ENCODE measurements at regions not wholly inside any gene's neighbourhood (a gene's known extent, or its start where the extent isn't known, plus 50 kb on each side); places are given as distances from the start of the nearest gene placed in this dataset.
"Not testable (repeated sequence)": the region's sequence is repeated elsewhere in the genome, so short reads cannot be mapped to it uniquely, and the experiment has no call there.

DNA sequence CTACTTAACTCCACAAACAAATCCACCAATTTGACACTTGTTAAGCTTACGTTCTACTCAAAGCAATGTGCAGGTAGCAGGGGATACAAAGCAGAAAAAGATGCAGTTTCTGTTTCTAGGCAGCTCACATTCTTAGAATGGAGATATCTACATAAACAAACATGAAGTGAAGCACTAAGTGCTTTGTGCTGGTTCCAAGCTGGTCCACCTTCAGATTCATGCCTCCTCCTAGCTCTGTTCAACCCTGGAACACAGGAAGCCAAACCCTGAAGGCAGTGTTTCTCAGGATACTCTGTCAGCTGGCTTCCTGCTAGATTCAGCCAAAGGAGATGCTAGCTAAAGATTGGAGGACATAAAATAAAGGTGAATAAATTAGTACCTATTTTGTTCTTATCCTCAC is 55.3 kb upstream of the NOL4 start:
- DNase-seq, result no peak

DNA sequence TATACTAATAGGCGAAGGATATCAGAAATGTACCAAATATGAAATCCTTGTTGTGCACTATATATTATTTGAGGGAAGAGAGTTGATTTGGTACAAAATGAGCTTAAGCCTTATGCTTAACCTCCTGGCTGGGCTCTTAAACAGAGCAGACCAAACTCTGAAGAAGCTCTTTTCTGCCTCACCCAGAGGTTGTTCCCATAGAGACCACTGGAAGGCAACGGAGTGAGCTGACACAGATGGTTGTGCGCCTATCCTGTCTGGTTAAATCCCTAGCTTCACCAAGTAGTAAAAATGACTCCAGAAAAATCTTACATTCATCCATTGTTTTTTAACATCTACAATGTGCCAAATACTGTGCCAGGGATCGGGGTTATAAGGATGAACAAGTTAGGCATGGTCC is 55.9 kb upstream of the NOL4 start:
- DNase-seq, result no peak

DNA sequence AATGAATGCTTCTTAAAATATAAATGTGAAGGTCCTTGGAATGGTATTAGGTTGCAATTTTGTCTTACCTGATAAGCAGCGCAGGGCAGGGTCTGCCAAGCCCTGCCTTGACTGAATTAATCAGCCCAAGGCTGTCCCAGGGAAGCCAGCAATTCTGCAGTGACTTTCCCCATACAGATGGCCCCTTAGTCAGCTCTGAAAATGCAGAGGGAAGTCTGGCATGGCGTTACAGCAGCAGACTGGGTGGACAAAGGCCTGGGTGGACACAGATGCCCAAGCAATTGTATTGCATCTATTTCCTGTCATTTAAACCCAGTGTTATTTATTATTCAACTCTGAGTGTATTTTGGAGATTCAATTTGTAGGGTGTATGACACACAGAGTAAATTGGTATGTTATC is 56.6 kb upstream of the NOL4 start:
- DNase-seq, result no peak

DNA sequence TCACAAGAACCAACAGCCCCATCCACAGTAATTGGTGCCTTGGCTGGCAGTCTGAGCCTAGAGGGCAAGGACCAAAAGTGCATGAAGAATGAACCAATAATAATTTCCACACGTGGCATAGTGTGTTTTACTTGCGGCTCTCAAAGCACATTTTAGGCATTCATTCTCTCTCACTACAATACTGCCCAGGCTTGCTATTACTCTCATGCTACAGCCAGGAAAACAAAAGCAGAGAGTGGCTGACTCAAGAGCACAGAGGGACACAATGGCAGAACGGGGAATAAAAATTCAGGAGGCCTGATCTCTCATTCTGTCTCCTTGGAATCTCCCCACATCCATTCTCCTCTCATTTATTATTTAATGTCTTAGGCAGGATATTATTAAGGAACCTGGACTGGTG is 57.0 kb upstream of the NOL4 start:
- no peak for DNase-seq

DNA sequence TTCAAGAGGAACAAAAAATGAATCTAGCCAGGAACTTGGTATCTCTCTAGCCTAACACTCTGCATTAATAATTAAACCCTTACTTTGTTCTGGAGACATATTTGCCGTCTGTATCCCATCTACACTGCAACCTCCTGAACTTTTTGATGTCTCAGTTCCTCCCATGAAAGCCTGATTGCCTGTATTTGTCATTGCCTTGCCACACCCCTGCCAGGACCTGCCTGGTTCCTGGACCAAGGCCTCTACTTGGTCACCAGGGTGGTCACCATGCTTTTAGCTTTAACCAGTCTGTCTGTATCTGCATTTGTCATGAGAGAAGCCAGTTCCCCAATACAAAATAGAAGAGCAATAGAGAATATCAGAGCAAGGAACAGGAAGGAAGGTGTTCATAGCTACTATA is 58.8 kb upstream of the NOL4 start:
- DNase-seq, result no peak

DNA sequence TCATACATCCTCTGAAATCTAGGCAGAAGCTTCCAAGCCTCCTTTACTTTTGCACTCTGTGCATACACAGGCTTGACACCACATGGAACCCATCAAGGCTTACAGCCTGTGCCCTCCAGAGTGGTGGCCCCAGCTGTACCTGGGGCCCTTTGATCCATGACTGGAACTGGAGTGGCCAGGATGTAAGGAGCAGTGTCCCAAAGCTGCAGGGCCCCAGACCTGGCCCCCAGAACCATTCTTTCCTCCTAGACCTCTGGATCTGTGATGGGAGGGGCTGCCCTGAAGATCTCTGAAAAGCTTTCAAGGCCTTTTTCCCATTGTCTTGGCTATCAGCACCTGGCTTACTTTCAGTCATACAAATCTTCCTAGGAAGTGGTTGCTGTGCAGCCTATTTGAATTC is 63.1 kb upstream of the NOL4 start:
- DNase-seq, result no peak

DNA sequence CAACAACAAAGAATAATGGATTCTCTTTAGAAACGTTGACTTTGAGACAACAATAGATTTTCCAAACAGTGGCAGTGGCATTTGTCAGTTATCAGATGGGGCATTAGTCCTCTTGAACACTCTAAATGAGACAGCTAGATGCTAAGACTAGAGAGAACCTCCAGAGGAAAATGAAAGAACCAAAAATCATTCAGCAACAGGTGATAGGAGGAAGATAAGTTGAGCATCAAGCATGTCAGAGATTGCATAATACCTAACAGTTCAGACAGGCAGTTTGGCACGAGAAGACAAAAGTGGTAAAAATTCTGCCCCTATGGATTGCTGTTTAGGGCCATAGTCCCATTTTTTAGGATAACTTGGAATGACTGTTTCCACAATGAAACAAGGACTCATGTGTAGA is 67.9 kb upstream of the NOL4 start:
- DNase-seq, result no peak

DNA sequence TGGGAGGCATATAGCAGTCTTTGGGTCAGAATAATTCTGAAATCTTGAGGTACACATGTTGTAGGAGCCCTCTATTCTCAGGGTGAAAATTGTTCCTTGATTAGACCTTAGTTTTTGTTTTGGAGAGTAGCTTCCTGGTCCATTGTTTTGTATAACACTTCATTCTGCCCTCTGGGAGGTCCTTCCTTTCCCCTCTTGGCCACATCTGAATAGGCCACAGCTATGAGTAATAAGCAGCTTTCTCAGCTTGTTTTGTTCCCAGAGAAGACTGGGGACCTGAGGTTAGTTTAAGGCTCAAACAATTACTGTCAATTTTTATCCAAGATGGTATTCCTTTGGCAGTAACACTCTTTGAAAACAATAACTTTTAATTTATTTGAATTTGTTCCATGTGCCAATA is 72.6 kb upstream of the NOL4 start:
- DNase-seq, result no peak

DNA sequence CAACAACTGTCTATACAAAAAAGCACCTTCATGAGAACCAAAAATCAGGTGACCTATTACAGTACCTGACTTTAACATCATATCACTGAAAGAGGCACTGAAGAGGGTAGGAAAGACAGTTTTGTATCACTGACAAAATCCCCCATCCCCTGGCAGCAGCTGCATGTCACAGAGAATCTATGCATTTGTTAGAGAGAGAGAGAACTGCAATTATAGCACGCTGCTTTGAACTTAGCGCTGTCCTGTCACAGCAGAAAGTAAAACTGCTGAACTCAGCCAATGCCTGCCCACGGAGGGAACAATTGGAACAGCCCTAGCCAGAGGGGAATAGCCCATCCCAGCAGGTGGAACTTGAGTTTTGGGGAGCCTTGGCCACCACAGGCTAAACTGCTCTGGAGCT is 75.1 kb upstream of the NOL4 start:
- DNase-seq, result no peak

DNA sequence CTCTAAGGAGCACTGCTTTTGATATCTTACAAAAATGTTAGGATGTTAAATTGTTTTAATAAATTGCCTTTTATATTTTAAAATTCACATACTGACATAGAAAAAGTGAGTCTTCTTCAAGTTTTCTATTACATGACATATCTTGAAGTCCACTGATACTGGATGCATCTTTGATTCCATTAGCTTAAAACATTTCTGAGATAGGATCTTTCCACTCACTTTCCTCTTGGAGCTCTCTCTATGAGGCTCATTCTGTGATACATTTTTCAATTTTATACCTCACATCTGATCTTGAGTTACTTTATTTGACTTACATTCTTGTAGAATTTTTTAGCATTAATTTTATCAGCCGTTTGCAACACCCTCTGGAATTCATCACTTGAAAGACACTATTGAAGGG is 86.8 kb upstream of the NOL4 start:
- DNase-seq, result no peak

DNA sequence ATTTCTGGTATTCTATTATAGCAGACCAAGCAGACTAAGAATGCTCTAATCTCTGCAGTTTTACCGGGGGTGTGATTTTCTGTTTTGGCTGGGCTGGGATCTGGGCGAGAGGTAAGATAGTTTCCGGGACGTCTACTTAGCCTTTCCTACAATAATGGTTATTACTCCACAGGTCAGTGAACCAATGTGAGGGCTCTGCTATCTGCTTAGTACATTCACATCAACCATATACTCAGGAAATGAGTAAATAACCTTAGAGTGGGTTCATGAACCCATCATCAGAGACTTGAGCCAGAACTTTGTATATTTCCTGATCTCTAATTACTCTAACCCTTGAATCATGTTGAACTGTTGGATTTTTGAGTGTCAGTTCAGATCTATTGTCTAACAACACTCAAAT is 90.1 kb upstream of the NOL4 start:
- no peak for DNase-seq

DNA sequence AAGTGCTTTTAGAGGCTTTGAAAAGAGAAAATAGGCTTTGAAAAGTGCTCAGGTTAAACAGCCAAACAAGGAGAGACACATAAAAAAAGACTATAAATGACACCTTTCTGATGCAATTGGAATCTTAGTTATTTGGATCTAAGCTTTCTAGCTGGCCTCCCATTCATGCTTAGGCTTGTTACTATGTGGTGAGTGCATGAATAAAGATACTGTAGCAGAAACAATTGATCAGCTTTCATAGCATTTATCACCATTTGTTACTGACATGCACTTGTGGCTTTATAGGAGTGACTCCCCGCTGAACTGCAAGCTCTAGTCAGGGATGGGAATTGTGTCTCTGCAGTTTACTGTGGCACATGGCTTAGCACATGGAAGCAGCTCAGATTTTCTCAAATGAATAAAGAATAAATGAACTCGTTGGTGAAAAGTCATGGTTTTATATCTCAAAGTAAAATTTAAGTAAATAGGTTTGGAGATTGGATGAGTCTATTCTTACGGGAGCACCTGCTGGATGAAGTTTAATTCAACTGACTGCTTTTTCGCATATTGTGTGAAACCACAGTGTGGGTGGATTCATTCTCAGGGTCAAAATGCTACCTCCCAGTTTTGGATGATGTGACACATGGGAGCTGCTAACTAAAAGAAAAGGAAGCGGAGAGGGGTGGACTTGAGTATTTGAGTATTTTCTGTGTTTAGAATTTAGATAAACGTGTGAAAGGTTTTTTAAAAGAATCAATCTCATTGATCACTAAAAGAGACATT is 91.1 kb upstream of the NOL4 start:
- DNase-seq, result no peak

DNA sequence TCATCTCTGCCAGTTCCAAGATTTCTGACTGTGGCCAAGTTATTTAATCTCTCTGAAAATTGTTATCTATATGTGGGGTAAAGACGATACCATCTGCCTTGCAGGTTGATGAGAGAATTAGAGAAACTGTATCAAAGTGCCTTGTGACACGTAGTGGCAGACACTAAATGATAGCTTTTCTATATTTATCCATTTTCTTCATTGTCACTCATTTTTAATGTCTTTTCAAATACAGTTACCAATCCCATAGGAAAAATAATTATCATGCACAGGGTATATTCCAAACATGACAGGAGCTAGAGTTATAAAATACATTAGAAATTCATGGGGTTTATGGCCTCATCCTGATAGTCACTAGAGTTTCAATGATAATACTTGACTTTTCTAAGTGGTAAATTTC is 95.6 kb upstream of the NOL4 start:
- no peak for DNase-seq

DNA sequence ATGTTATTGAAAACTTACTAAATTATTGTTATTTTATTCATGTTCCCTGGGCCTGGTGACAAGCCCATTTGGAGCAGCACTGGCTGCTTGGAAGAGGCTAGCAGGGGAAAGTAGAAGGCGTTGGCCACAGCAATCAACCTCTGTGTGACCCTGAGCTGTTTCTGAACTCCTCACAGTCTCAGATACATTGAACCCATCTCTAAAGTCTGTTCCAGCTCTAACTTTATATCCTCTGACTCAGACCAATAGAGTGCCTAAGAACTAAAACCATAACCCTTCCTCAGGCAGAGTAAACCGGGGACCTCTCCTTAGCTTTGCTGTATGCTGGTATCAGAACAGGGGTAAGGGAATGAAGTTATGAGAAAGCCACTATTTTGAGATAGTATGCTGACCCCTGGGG is 96.4 kb upstream of the NOL4 start:
- DNase-seq, result no peak

DNA sequence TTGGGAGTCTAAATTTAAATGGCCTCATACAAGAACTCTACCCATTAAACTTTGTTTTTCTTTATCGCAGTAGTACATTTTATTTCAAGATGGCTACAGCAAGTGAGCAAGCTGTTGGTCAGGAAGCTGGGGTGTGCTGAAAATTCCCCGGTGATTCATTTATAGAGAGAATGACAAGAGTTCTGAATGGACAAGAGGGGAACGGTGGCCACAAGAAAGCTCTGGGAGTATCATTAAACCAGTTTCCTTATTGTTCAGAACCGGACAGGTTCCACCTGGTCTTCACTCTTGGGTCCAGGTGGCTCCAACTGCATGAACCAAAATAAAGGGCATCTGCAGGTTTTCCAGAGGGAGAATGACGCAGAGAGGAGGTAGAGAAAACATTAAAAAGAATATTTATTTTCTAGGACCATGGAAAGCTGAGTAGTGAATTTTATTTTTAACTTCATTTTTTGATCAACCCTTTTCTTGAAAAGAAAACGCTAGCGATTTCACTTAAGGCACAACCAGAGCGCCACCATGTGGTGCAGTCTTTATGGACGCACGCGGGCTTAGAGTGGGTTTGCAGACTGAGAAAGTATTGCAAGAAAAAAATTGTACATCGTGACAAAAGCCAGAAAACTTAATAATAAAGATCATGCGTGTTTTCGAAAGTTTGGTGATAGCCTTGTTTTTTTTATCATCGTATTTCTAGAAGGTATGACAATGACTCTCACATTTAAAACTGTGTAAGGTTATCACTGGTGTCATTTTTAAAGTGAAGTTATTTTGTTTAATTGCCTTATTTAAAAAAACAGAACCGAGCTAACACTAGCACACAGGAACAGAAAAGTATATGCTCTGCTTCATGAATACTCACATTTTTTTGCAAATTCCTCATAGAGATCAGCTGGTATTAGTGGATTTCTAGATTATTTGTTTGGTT is 97.9 kb upstream of the NOL4 start:
- DNase-seq, result peak; percentile 5

DNA sequence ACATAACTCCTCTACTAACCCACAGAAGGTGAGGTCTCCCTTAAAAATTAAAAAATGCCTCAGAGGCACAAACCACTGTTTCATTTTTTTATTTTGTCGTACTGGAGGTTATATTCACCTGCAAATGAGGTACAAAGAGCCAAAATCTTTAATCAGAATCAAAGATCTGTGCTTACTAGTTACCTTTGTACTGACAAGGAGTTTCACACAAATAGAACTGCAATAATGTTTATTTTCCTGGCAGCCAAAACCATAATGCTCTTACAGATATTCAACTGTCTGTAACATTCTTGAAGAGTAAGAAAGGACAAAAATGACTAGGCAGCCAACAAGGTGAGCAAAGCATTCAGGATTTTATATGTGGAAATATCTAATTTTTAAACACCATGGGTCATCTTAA is 105.1 kb upstream of the NOL4 start:
- DNase-seq, result no peak

DNA sequence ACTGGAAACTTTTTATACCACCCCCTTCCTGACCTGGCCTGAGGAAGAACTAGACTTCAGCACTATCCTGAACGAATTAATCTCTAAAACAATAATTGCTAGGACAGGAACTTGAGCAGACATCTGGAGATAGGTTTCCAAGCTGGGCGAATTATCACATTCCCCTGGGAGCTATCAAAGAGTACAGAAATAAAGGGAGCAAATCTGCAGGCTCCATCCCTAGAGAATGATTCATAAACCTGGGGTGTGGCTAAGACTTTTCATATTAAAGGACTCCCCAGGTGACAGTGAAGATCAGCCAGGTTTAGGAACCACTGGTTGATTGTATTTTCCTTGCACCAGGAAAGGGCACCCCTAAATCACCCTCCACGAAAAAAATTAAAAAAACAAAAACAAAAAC is 105.6 kb upstream of the NOL4 start:
- no peak for DNase-seq

DNA sequence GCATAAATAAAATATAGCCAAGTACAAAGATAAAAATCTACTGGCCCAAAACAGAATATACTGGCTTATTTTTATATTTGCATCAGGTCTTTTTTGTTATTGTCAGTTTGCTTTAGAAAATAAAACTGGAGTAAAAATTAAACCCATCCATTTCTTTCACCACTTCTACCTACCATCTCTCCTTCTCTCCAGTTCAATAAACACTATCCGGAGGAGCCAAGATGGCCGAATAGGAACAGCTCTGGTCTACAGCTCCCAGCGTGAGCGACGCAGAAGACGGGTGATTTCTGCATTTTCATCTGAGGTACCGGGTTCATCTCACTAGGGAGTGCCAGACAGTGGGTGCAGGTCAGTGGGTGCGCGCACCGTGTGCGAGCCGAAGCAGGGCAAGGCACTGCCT is 106.2 kb upstream of the NOL4 start:
- not testable (repeated sequence) for DNase-seq

DNA sequence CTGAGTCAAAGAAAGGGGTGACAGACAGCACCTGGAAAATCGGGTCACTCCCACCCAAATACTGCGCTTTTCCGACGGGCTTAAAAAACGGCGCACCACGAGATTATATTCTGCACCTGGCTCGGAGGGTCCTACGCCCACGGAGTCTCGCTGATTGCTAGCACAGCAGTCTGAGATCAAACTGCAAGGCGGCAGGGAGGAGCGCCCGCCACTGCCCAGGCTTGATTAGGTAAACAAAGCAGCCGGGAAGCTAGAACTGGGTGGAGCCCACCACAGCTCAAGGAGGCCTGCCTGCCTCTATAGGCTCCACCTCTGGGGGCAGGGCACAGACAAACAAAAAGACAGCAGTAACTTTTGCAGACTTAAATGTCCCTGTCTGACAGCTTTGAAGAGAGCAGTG is 106.6 kb upstream of the NOL4 start:
- not testable (repeated sequence) for DNase-seq

DNA sequence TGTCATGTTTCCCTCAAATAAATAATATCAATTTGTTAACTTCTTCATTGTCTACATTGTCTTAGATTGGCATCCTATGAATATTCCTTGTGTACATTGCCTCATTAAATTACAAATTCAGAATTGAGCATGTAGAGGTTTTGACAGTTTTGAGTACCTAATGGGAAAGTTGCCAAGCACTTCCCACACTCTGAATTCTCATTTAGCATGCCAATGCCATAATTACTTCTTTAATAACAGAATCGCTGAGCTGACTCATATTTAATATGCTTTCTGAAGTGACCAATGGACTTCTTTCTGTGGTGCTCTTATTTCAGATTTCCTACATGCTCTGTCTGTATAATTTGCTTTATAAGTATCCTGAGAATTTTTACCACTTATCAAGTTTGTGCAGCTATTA is 114.4 kb upstream of the NOL4 start:
- DNase-seq, result no peak

DNA sequence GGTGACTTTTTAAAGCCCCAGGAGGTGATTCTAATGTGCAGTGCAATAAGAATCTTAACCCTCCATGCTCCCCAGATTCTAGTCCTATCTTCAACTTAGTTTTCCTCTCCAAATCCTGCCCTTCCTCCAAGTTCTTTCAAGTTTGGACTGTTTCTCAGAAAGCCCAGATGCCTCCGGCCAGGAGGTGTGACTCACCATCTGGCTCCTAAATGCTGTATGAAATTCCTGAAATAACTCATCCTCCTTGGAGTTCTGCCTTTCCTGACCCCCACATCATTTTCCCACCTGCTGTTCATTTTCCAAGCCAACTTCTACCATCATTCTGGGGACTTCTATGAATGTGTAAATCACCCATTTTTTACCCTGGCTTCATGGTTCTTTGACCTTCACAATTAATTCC is 118.2 kb upstream of the NOL4 start:
- no peak for DNase-seq

DNA sequence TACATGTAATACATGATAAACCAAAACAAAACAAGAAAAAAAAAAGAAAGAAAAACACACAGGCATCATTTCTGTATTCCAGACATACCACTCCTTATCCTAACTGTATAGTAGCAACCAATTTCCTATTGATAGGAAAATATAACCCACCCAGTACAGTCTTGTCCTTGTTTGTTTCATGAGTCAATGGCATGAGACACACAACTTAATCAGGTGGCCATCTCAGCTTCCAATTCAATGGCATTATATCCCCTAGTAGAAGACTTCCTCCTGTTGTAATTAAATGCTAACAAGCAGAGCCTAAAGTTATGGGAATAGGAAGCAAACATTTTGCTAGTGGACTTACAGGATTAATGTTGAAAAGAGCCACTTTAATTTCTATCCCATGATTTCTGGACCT is 121.0 kb upstream of the NOL4 start:
- no peak for DNase-seq

DNA sequence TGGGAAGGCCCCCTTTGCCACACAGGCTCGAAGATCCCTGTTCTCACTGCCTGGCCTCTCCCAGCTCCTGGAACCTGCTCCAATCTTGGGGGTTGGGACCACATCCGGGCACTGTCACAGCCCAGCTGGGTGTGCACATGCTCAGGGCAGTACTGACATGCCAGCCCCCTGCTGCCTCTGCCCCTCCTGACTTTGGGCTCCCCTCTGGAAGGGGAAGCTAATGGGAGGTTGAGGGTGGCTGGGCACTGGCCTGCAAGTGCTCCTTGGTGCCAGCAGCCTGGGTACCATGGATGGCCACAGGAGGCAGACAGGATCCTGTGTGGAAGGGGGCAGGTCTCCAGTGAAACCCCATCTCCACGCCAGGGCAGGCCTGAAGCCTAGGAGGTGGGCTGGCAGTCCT is 126.1 kb upstream of the NOL4 start:
- no peak for DNase-seq

DNA sequence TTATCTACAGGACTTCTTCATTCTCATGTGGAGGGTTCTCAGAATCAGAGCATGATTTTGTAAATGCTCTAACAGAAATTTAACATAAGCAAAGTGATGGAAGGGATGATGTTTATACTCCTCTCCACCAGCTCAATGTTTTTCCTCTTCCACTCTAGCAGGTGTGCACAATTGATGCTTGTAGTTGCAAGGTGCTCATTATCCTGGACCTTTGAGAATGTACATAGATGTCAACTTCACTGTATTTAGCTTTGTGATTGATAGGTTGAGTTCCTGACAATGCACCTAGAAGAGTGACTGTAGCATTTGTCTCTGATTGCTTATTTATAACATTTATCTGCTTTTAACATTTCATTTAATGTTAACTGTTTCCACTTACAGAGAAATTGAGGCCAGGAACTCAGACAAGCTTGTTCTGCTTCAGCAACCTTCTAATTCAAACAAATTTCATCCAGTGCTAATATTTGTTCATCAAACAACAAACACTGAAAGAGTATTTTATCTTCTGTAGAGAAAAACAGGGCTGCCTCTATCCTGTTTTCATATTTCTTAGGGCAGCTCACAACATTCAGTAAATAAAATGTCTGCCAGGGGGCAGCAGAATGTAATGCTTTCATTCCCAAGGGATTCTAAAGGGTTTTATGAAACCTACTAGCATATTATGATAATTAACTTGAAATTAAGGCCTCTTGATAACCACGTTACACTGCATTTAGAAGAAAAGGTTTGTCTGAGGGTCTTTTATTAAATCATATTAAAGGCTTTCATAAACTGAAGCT is 127.9 kb upstream of the NOL4 start:
- DNase-seq, result no peak

Data from MV-4-11 (cell line).